Right cardiac atrium (tissue), 5 donors: ENCODE measurements at regions not wholly inside any gene's neighbourhood (a gene's known extent, or its start where the extent isn't known, plus 50 kb on each side); places are given as distances from the start of the nearest gene placed in this dataset.

Experiments used
- ATAC-seq, 2 donors: fragments of 200-7000 bp; cut with Tn5 transposase; one replicate each; pipeline versions ENCODE4 v1.8.0 to v1.9.1; 2020; ENCODE audit warnings: moderate library complexity in 2 of 2, mild to moderate bottlenecking in 1 of 2
- DNase-seq, 3 donors: peaks; one replicate each; pipeline ENCODE4 v3.0.0-alpha.2; 2020
- H3K27ac ChIP-seq: one replicate; pipeline ENCODE4 v1.5.1; 2013; ENCODE audit warnings: mild to moderate bottlenecking, low read length, control low read depth, moderate library complexity
- H3K27me3 ChIP-seq: one replicate; pipeline ENCODE4 v1.6.1; 2013; ENCODE audit not compliant: control insufficient read depth, insufficient read depth
- H3K4me1 ChIP-seq: one replicate; pipeline ENCODE4 v1.6.1; 2013; ENCODE audit warnings: low read length; ENCODE audit not compliant: control insufficient read depth, insufficient read depth
- H3K4me3 ChIP-seq: one replicate; pipeline ENCODE4 v1.5.1; 2013; ENCODE audit warnings: low read length, control low read depth
- H3K9me3 ChIP-seq: one replicate; pipeline ENCODE4 v1.6.1; 2013; ENCODE audit warnings: low read length; ENCODE audit not compliant: control insufficient read depth
- WGBS: extraction: QIAGEN DNeasy Blood & Tissue Kit; methylation state at CpG from one replicate; pipeline ENCODE4 v1.1.7; 2013; 5-methylcytosine and 5-hydroxymethylcytosine counted together
- intact Hi-C, 4 donors: fragments of 100-400 bp; cut with DNase I; formaldehyde crosslinking; loops; one replicate each; pipeline versions ENCODE4 v1.11.0 to v1.14.0; 2022 to 2023
- donor health status: healthy with polysubstance abuse.
- donor health status: DM: no; HTN: yes; CAD: no.
- donor health status: DM: no; HTN: no; CAD: no.
- donor health status: DM: no; HTN: yes; CAD: no; lungs with severe emphysema.
- donor health status: DM: yes; HTN: yes; CAD: no.

DNA sequence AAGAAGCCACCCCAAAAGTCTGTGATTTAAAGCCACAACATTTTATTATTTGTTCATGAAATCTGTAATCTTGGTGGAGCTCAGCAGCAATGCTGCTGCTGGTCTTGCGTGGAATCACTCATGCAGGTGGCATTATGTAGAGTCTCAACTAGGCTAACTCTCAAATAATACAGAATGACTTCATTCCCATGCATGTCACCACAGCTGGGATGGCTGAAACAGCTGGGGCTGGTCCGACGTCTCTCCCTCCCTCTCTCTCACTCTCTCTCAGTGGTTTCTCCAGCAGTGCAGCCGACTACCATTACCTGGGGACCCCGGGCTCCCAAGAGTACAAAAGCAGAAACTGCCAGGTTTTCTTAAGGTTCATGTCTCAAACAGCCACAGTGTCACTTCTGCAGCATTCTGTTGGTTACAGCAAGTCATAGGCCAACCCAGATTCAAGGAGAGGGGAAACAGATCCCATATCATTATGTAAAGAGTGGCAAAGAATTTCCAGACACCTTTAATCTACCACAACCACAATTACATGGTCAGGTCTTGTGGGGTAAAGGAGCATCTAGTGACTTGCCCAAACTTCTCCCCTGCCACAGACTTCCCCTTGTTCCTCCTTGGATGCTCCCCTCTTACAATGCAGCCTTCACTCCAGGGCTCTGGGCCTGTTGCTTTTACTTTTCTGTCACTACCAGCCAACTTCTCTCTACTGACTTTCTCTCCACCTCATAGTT, 192.0 kb upstream of the HMGA2 start:
- no peaks in the 10 kb centered on the region for H3K9me3 ChIP-seq
- ATAC-seq (peak in 1 of 2 donors; percentile 57), DNase-seq (no peak)
- no peak overlapping the region for H3K4me3 ChIP-seq
- intact Hi-C loops: no loop called here
- WGBS: 67% methylated on average over 5 of the region's 5 CpGs
- H3K27ac ChIP-seq: peak overlapping the region; percentile 4
- no peaks in the 10 kb centered on the region for H3K27me3 ChIP-seq
- no peaks in the 10 kb centered on the region for H3K4me1 ChIP-seq

GRCh38 chr12:65634061-65634460, 190.2 kb upstream of the HMGA2 start:
- intact Hi-C loops: no loop called here
- 89% methylated on average over 3 of the region's 3 CpGs for WGBS
- no peak overlapping the region for H3K4me3 ChIP-seq
- H3K4me1 ChIP-seq: no peaks in the 10 kb centered on the region
- H3K27ac ChIP-seq: no peak overlapping the region
- DNase-seq (no peak), ATAC-seq (no peak)
- no peaks in the 10 kb centered on the region for H3K9me3 ChIP-seq
- no peaks in the 10 kb centered on the region for H3K27me3 ChIP-seq

- Histone ChIP-seq H3K27ac (no peak overlapping the region), H3K9me3 (no peaks in the 10 kb centered on the region), H3K4me3 (no peak overlapping the region), H3K27me3 (no peaks in the 10 kb centered on the region), H3K4me1 (no peaks in the 10 kb centered on the region)
- ATAC-seq (no peak), DNase-seq (no peak)
- WGBS: 80% methylated on average over 6 of the region's 6 CpGs
- intact Hi-C loops: no loop called here
Observed at GRCh38 chr12:65634626-65635331, 189.5 kb upstream of the HMGA2 start.

DNA sequence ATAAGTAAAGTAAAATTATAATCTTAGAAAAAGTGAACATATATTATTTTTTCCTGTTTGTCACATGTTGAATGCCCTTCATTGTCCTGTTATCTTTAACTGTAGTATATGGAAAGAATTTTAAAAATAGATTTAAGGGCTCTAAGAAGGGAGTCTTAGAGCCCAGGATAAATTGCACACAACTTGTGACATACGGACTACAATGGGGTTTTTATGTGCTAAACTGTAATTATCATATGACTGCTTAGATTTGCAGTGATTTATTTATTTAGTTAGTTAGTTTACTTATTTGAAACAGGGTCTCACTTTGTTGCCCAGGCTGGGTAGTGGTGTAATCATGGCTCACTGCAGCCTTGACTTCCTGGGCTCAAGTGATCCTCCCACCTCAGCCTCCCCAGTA, 187.8 kb upstream of the HMGA2 start:
- H3K4me1 ChIP-seq: no peaks in the 10 kb centered on the region
- no peak overlapping the region for H3K27ac ChIP-seq
- no peaks in the 10 kb centered on the region for H3K27me3 ChIP-seq
- ATAC-seq: no peak
- no peaks in the 10 kb centered on the region for H3K9me3 ChIP-seq
- no peak for DNase-seq
- 79% methylated on average over 1 of the region's 1 CpG for WGBS
- intact Hi-C loops: no loop called here
- no peak overlapping the region for H3K4me3 ChIP-seq

- H3K4me1 ChIP-seq: no peaks in the 10 kb centered on the region
- no peak overlapping the region for H3K27ac ChIP-seq
- WGBS: 87% methylated on average over 2 of the region's 2 CpGs
- ATAC-seq (no peak), DNase-seq (no peak)
- H3K27me3 ChIP-seq: no peaks in the 10 kb centered on the region
- H3K9me3 ChIP-seq: no peaks in the 10 kb centered on the region
- intact Hi-C loops: no loop called here
- no peak overlapping the region for H3K4me3 ChIP-seq
Observed at GRCh38 chr12:65637150-65637549, 187.1 kb upstream of the HMGA2 start.

- intact Hi-C loops: no loop called here
- 72% methylated on average over 5 of the region's 5 CpGs for WGBS
Observed at GRCh38 chr12:65637774-65638173, 186.5 kb upstream of the HMGA2 start.

GRCh38 chr12:65638324-65638723, 186.0 kb upstream of the HMGA2 start:
- no peaks in the 10 kb centered on the region for H3K4me1 ChIP-seq
- no peaks in the 10 kb centered on the region for H3K9me3 ChIP-seq
- intact Hi-C loops: no loop called here
- ATAC-seq (no peak), DNase-seq (no peak)
- no peak overlapping the region for H3K27ac ChIP-seq
- no peak overlapping the region for H3K4me3 ChIP-seq
- no peaks in the 10 kb centered on the region for H3K27me3 ChIP-seq

More at GRCh38 chr12:65637774-65638173, 186.5 kb upstream of the HMGA2 start:
- Histone ChIP-seq H3K4me1 (no peaks in the 10 kb centered on the region), H3K27me3 (no peaks in the 10 kb centered on the region), H3K27ac (no peak overlapping the region), H3K9me3 (no peaks in the 10 kb centered on the region), H3K4me3 (no peak overlapping the region)
- ATAC-seq: no peak
- no peak for DNase-seq

DNA sequence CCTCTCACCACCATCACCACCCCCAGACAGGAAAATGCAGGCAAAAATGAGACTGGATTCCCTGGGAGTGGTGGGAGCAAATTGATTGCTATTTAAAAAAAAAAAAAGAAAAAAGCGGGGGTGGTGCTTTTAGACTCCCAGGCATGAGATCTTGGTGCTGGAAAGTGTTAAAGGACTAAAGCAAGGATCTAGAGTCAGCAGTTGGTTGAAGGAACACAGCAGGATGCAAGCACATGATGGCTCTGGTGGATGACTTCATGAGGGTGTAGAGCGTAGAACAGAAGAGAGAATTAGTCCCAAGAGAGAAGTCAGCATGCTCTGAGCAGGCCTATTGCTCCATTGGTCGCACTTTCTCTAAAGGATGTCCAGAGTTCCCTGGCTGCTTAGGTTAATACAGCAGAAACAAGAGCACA, 183.8 kb upstream of the HMGA2 start:
- no peak overlapping the region for H3K27ac ChIP-seq
- no peaks in the 10 kb centered on the region for H3K9me3 ChIP-seq
- DNase-seq (no peak), ATAC-seq (peak; percentile 55 to 61)
- 69% methylated on average over 3 of the region's 3 CpGs for WGBS
- intact Hi-C loops: no loop called here
- no peak overlapping the region for H3K4me3 ChIP-seq
- no peaks in the 10 kb centered on the region for H3K4me1 ChIP-seq
- H3K27me3 ChIP-seq: no peaks in the 10 kb centered on the region

- 91% methylated on average over 5 of the region's 5 CpGs for WGBS
- Histone ChIP-seq H3K4me3 (no peak overlapping the region), H3K27ac (no peak overlapping the region), H3K9me3 (no peaks in the 10 kb centered on the region), H3K27me3 (no peaks in the 10 kb centered on the region), H3K4me1 (no peaks in the 10 kb centered on the region)
- intact Hi-C loops: no loop called here
- DNase-seq (no peak), ATAC-seq (no peak)
Observed at GRCh38 chr12:65642061-65642661, 182.1 kb upstream of the HMGA2 start.

GRCh38 chr12:65643171-65643570, 181.1 kb upstream of the HMGA2 start:
- no peaks in the 10 kb centered on the region for H3K4me1 ChIP-seq
- H3K4me3 ChIP-seq: no peak overlapping the region
- H3K9me3 ChIP-seq: no peaks in the 10 kb centered on the region
- H3K27me3 ChIP-seq: no peaks in the 10 kb centered on the region
- H3K27ac ChIP-seq: no peak overlapping the region
- intact Hi-C loops: no loop called here
- DNase-seq (no peak), ATAC-seq (no peak)

DNA sequence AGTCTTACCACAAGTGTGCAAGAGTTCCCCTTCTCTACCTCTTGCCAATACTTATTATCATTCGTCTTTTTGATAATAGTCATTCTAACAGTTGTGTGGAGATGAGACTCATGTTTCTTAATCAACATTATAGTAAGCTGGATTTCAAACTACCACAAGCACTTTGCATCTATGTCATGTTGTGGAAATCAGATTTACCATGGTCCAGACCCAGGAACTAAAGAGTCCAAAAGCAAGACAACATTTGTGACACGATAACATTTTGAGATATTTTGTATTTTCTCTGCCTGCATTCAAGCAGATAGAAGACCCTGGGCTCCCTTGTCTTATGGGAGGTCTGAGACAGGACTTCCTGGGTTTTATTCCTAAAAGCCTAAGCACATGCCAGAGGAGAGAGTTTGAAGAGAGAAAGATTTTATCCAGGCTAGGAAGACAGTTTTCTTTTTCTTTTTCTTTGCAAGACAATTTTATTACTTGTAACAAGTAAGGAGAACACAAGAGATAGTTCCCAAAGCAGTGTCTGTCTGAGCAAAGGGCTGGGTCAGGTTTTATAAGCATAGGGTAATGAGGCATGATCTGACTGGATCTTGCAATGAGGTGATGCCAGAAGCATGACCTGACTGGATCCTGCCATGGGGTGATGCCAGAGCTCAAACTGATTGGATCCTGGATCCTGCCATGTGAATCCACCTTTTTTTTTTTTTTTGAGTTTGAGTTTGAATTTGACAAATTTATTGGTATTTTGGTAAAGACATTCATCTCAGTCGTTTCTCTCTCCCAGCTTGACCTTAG, 180.5 kb upstream of the HMGA2 start:
- Histone ChIP-seq H3K4me1 (no peaks in the 10 kb centered on the region), H3K4me3 (no peak overlapping the region), H3K27me3 (no peaks in the 10 kb centered on the region), H3K27ac (no peak overlapping the region), H3K9me3 (no peaks in the 10 kb centered on the region)
- 68% methylated on average over 3 of the region's 3 CpGs for WGBS
- no peak for ATAC-seq
- intact Hi-C loops: no loop called here
- DNase-seq: no peak
